ENCODE measurements at regions not wholly inside any gene's neighbourhood (a gene's known extent, or its start where the extent isn't known, plus 50 kb on each side); places are given as distances from the start of the nearest gene placed in this dataset.
"Not testable (repeated sequence)": the region's sequence is repeated elsewhere in the genome, so short reads cannot be mapped to it uniquely, and the experiment has no call there.

DNA sequence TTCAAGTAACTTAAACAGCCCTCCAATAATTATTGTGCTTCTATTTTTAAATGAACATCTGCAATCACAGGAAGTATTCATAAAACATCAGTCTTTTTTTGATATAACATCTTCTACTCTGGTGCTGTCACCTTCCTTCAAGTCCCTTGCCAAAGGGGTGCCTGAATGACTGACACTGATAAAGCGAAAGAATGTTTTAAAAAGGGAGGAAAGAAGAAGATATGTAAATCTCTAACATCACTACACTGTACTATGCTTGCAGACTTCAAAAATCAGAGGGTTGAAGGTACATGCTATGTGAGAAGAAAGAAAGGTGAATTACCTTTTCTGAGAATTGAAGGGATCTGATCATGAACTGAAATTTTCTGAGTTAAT, 253.7 kb downstream of the ZPLD1 start:
- no peak for DNase-seq

DNA sequence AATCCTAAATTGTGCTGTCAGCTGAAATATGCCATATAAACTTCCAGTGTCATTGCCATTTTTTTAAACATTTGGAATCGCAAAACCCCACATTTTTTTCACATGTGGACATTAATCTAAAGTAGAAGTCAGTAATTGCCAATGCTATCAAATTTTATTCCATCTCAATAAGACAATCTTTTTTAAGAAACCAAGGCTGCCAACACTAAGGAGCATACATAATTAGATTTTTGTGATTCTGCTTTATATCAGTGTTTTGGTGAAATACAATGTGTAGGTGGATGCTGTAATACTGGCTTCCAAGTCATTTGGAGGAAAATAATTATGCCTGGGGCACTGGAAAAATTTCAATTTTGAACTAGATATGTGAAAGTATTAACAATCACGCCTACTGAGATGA, 256.7 kb downstream of the ZPLD1 start:
- no peak for DNase-seq

DNA sequence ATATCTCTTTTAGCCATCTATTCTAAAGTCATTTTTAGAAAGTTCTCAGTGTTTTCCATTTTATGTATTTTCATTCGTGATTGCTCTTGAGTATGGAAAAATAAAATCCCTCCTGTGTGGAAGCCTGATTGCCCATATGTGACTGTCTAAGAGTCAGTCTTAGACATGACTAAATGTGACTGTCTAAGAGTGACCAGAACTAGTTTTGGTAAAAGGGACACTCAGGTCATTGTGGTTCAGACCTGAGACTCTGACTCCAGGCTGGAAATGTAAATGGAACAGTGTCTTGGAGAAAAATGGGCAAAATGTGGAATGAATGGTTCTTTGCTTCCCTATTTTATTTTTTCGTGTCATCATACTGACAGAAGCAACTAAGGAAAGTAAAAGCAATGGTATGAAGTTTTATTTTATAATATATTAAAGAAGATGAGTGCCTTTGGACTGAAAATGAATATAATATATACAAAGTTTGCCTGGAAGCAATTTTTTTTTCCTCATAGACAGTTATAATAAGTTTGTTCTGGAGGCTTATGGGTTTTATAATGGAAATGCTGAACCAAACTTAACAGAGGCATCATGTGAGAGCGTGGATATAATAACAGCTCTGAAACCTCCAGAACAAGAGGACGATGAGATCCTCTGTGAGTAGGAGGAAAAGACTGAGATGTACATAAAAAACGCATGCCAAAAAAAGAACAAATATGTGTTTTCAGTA, 264.4 kb downstream of the ZPLD1 start:
- DNase-seq, result no peak

DNA sequence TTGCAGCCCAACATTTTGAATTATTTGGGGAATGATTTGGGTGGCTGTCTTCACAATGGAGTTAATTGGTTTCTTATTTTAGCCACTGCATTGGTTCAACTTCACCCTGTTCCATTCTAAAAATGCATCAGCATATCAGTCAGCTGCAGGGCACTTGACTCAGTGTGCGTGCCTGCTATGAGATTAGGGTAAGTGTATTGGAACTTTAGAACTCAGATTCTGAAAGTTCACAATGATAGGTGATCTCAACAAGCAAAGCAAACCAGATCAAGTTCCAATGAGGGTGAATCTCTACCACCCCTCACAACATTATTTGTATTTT, 265.0 kb downstream of the ZPLD1 start:
- no peak for DNase-seq

DNA sequence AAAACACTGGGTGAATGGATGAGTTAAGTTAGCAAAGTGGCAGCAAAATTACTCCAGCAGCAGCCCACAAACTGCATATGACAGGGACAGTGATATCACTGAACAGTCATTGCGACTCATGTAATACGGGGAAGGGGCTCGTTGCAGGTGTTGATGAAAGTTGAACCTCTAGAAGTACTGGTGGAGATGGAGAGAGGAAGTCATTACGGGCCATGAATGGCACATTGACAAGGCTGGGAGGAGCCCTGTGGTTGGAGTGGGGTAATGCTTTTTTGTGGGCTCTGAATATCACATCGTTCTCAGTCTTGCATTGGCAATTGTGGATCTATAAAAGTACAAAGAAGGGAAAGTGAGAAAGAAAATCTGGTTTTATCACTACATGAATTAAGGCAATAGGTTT, 278.1 kb downstream of the ZPLD1 start:
- DNase-seq, result no peak

DNA sequence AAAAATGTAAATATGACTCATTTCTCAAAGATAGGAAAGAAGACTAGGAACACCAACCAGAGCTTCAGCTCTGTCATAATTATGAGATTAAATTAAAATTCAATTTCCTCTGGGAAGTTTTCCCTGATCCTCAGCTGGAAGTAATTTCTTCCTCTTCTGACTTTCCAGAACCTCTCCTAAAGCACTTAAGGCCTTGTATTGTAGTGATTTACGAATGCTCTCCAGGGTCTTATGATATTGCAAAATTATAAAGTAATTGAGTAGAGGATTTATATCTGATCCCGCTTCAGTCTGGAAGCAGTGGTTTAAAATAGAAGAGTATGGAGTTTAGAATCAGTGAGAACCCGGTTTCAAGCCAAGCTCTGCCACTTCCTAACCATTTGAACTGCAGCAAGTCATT, 279.8 kb downstream of the ZPLD1 start:
- no peak for DNase-seq

DNA sequence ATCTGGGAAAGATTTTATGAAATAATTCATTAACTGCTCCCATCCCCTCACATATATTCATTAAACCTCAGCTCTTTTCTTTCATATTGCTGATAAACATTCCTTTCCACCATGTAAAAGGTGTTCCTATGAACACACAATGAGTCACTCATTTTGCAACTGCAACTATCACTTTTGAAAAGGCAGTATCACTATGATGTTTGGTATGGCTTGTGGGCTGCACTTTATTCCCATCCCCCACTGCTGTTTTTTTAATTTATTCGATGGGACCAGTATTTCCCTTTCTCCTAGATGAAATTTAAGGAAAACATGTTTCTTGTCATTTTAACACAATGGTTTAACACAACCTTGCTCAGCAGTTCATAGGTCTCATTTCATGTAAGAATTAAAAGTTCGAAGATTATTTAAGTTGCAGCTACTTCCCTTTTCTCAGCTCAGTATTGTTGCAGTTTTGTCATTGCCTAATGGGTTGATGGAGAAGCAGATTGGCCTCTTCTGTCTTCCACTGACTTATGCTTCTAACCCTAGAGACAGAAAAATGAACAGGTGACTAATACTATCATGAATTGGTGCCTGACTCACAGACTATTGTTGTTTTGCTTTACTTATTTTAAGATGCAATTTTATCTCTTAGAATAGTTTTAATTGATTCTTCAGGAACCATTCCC, 280.3 kb downstream of the ZPLD1 start:
- DNase-seq, result no peak

DNA sequence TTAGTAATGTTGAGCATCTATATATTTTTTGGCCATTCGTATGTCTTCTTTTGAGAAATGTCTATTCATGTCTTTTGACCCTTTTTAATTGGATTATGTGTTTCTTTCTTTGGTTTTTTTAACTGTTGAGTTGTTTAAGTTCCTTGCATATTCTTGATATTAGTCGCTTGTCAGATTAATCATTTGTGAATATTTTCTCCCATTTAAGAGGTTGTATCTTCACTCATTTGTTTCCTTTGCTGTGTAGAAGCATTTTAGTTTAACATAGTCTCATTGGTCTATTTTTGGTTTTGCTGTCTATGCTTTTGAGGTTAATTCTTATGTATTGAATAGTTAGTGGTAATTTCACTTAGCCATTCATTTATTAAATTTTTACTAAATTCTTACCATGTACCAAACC, 283.8 kb downstream of the ZPLD1 start:
- DNase-seq, result no peak

DNA sequence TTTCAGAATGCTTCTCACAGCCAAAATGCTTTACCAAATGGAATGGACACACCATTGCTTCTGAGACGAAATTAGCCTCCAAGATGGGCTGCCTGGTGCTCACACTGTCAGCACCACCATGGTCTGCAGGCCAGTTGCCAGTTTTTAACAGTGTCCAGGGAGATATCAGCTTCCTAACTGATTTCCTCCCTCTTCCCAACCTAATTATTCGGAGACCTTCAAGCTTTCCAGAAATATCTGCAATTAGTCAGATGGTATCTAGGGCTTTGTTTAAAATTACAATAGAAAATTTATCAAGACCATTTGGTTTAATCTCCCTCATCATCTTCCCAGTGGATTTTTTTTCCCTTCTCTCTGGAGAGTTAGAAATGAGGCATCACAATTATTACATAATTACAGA, 287.5 kb downstream of the ZPLD1 start:
- DNase-seq, result no peak

DNA sequence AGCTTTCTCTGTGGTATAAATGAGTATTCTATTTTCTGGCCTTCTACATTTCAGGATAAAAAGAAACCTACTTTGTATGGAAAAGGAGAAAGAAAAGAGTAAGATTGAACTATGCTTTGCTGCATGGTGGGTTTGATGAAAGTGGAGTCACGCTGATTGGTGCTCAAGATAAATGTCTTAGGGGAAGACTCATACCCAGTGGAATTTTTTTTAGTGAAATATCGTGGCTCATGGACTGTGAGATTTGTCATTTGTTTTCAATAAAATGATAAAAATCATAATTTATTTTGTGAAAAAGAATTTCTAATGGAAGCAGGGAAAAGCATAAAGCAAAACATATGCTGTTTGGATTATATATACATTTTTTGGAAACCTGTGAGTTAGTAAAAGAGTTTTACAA, 292.5 kb downstream of the ZPLD1 start:
- no peak for DNase-seq

DNA sequence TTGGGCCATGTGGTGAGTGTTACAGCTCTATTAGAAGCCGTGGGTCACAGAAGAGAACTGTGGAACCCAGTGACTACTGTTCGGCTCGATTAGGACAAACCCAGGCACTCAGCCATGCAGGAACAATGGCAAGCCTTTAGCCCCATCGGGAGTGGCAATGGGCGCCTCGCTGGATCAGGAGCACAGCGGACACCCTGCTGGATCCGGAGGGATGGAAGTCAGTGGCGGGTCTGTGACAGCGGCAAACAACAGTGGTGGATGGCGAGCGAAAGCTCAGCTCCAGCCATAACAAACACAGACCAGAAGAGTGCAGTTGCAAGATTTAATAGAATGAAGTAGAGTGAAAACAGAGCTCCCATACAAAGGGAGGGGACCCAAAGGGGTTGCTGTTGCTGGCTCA, 297.8 kb downstream of the ZPLD1 start:
- DNase-seq, result not testable (repeated sequence)

DNA sequence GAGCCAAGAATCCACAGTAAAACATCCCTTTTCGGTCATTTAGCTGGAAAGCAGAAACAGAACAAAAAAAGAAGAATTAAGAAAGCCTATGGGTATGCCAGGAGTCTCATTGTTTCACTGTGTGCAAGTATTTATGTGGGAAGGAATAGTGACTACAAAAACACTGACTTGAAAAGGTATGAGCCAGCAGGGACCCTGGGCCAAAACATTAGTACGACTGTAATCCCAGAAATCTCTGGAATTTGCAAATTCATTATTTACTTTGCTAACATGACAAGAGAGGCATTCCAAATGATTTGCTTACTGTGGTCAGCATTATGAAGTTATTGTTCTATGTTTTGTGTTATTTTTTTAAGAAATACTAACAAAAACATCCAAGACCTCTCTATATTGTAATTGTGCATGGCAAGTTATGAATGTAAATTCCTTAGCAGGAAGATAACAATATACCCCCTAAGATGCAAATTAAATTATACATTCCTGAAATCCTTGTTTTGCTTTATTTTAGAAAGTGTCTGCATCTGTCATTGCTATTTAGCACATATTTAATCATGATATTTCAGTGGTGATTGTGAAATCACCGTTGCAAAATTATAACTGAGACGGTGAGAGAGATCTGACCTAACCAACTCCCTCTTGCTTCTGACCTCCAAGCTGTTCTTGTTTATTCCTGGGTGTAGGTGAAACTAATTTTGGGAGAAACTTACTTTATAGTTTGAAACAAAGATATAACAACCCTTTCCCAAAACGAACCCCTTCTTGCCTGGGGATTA, 299.2 kb downstream of the ZPLD1 start:
- DNase-seq, result no peak

DNA sequence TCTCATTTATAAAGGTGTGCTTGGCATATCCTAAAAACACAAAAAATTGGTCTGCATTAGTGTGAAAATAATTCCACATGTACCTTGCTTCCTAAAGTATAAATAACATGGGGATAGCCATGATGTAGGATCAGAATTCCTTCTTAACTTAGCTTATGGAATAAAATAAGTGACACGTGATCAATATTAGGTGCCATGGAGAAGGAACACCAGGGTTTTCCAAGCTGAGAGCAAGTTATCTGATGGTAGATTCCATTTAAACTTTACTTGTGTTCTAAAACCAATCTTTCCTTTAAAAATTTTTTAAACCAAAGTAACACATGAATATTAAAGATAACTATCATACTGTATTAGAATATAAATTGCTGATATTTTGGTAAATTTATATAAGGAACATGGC, 300.5 kb downstream of the ZPLD1 start:
- no peak for DNase-seq

DNA sequence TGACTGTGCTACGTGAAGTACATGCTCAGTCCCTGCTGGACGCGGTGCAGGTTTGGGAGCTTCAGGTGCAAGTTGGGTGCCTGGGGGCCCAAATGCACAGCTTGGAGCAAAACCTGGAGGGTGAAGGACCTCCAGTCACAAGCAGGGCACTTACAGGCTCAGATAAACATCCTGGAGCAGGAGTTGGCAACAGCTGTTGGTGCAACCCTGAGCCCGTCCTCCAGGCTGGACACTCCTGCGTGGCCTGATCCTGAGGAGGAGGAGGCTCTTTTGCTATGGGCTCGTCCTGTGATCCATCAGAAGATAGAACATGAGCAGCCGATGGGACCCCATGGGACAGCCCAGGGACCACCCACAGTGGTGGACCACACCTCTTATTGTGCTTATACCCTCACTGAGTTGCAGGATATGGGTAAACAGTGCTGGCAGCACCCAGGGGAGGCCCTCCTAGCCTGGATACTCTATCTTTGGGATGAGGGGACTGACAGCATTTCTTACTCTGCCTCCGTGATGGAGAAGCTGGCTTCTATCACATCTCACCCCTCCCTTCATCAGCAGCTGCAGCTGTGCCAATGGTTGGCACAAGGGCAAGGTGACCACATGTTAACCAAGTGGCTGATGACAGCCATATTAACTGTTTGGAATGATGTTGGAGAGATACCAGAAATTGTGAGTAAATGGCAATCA, 301.6 kb downstream of the ZPLD1 start:
- DNase-seq, result no peak

DNA sequence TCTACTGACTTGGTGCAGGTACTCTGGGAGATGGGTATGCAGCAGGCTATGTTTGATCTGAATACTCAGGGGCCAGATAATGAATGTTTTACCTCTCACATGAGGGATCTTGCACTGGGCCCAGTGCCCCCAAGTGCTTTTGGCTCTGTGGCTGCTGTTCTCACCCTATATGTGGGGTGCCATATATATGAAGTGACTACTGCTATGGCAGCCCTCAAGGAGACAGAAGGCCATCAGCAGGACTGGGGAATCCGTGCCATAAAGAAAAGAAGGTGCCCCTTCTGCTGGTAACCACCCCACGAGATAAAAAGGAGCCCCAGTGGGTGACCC, 302.1 kb downstream of the ZPLD1 start:
- no peak for DNase-seq

DNA sequence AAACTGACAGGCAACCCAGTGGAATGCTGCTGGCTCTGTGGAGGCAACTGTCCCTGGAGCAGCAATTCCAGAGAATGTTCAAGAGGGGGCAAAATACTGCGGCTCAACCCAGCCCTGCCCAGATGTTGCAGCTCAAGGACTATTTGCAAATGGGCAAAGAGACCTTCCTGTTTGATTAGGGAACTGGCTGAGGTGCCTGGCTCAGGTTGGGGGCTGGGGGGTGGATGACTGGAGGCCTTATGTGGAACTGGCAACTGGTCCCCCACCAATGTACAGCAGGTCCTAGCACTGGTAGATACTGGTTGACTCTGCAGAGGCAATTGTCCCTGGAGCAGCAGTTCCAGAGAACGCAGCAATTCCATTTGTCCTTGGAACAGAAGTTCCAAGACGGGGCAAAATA, 302.5 kb downstream of the ZPLD1 start:
- no peak for DNase-seq

DNA sequence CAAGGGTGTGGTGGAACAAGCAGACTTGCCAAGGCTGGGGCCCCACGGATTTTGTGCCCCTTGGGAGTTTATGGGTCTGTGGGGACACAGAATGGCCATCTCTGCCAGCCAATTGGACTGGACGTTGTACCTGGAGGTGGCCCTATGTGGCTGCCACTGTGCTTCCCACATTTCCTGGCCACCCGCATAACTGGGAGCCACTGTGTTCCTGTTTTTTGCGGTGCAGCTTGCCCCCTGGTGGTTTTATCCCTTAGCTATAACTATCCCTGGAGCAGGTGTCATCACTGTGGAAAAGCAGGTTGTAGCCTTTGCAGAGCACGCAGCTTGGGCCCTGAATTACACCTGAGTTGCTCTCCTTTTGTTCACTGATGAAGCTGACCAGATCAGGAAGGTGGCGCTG, 306.3 kb downstream of the ZPLD1 start:
- DNase-seq, result no peak

DNA sequence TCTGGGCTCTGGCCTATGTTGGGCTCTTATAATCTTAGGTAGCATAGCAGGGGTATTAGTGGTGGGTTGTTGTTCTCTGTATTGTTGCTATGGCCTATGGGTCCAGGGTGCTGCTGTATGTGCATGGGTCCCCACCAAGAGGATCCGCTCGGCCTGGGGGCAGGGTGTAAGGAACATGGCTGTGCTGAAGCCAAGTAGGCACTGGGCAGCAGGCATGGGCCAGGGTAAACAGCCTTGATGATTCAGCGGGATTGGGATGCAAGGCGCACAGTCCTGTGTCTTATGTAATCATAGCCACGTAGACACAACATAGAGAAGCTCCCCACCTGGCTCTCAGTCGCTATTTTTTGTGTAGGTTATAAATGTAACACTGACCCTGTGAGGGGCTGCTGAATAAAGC, 306.9 kb downstream of the ZPLD1 start:
- no peak for DNase-seq

DNA sequence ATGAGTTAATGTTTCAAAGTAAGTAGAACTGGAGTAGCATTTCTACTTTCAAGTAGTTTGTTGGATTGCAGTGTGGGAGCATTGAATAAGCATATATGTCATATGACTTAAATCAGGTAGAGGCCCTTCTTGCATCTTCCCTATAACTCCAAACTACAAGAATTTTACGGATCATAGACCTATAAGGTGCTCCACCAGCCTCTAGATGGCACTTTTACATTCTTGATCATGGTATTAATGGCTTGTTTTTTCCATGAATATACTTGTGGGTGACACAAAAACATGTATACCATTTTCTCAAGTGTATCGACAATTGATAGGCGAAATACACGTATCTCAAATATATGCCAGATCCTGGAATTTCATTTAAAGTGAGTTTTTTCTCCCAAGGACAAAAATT, 311.1 kb downstream of the ZPLD1 start:
- no peak for DNase-seq

DNA sequence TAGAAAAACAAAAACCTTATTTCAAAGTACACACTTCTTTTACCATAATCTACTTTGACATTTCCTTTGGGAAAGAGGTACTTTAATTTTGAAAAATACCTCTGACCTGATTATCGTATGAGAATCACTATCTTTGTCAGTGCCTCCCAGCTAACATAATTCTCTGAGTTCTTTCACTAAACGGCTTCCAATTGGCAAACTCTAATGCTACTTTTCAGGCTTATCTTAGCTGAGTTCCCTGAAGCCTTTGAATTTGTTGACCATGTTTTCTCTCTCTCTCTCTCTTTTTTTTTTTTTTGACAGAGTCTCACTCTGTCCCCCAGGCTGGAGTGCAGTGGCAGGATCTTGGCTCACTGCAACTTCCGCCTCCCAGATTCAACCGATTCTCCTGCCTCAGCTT, 312.8 kb downstream of the ZPLD1 start:
- no peak for DNase-seq

DNA sequence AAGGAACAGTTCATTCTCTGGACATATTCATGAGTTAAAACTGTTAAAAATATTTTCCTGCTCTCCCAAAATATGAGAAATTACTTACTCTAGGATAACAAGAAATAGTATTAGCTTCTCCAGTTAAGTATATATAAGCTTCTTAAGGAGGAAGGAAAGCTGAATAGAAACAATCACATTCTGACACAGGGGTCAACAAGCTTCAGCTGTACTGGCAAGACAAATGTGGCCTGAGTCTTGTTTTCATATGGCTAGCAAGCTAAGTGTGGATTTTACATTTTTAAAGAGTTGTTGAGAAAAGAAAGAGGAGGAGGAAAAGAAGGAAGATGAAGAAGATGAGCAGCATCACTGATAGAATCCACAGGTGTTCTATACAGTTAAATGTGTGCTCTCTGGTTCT, 313.8 kb downstream of the ZPLD1 start:
- no peak for DNase-seq

DNA sequence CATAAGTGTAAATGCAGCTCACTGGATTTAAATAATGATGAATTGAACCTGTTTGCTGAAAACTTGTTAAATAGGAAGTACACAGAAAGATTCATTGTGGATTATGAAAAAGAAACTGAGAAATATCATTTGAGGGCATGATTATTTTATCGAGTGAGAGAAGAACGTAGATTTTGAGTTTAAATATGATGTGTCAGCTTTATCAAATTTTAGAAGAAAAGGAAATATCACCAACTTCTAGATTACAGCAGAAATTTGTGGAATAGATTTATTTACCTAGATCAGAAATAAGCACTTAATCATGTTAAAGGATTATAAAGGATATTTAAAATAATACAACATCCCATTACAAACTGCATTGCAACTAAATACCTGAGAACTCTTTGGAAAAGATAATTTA, 315.5 kb downstream of the ZPLD1 start:
- DNase-seq, result no peak

DNA sequence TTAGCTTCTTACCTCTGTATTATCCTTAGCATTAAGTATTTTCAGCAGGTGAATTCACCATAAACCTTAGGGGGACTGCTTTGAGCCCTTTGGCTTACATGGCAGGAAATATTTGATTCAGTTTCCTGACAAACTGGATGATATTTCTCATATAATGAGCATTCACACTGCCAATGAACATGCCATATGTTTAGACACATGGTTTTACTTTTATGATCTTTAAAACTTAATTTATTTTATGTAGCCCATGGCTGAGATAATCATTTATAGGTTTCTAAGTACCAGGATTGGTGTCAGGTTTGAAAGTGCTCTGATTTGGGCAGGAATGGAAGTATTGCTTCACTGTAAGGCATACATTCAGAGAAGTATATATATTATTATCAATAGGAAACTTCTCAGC, 319.1 kb downstream of the ZPLD1 start:
- no peak for DNase-seq

DNA sequence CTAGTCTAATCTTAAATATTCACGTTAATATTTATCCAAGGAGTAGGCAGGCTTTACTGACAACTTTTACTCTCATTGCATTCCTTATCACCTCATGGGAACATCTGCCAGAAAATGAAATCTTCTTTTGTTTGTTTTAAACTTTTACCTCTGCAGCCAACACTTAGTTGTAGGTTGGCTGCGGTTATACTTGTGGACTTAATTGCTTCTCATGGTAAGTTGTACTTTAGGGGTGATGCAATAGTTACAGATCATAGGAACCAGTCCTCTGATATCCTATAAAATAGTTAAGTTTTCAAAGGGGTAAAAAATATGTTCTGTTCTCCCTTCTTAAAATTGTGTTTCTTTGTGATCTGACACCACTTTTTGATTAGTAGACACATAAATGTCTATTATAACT, 321.9 kb downstream of the ZPLD1 start:
- no peak for DNase-seq

All from CD4-positive, alpha-beta T cell treated with Interleukin-17A for 1 hour (primary cell).